Mesenchymal stem cell (in vitro differentiated cells and primary cell): ENCODE measurements at regions not wholly inside any gene's neighbourhood (a gene's known extent, or its start where the extent isn't known, plus 50 kb on each side); places are given as distances from the start of the nearest gene placed in this dataset.

Experiments
- DNase-seq: peaks from one replicate; pipeline ENCODE4 v3.0.0-alpha.2; 2013
- H2AFZ ChIP-seq: one replicate; pipeline ENCODE4 v1.6.1; 2013; ENCODE audit warnings: low read depth, mild to moderate bottlenecking, control low read depth, inconsistent platforms, low read length, moderate library complexity
- H2AK5ac ChIP-seq: 2 replicates; pipeline ENCODE4 v1.6.1; 2013; ENCODE audit warnings: low read length, moderate library complexity, mild to moderate bottlenecking, inconsistent platforms; ENCODE audit not compliant: severe bottlenecking
- H2BK120ac ChIP-seq: one replicate; pipeline ENCODE4 v1.6.1; 2013; ENCODE audit warnings: low read depth, mild to moderate bottlenecking, inconsistent platforms, low read length, moderate library complexity
- H2BK12ac ChIP-seq, 2 experiments: one replicate each; pipeline ENCODE4 v1.6.1; 2013; ENCODE audit warnings: inconsistent platforms in 2 of 2, low read length in 2 of 2, mild to moderate bottlenecking in 2 of 2, moderate library complexity in 2 of 2, control low read depth in 1 of 2
- H2BK15ac ChIP-seq: one replicate; pipeline ENCODE4 v1.6.1; 2013; ENCODE audit warnings: mild to moderate bottlenecking, low read depth, inconsistent platforms; ENCODE audit not compliant: poor library complexity, severe bottlenecking
- H2BK5ac ChIP-seq: 2 replicates; pipeline ENCODE4 v1.6.1; 2013; ENCODE audit warnings: low read depth, mild to moderate bottlenecking, low read length, control low read depth, inconsistent platforms; ENCODE audit not compliant: poor library complexity, severe bottlenecking
- H3K14ac ChIP-seq, 2 experiments: one replicate each; pipeline ENCODE4 v1.6.1; 2013; ENCODE audit warnings: inconsistent platforms in 2 of 2, low read length in 2 of 2, control low read depth in 1 of 2, mild to moderate bottlenecking in 1 of 2, moderate library complexity in 1 of 2
- H3K18ac ChIP-seq, 2 experiments: one replicate each; pipeline ENCODE4 v1.6.1; 2013; ENCODE audit warnings: inconsistent platforms in 2 of 2, low read length in 2 of 2, control low read depth in 1 of 2, low read depth in 1 of 2, mild to moderate bottlenecking in 1 of 2
- H3K23ac ChIP-seq, 2 experiments: one replicate each; pipeline ENCODE4 v1.6.1; 2013; ENCODE audit warnings: inconsistent platforms in 2 of 2, low read length in 2 of 2, mild to moderate bottlenecking in 2 of 2, moderate library complexity in 2 of 2, control low read depth in 1 of 2
- H3K27ac ChIP-seq: 2 replicates; pipeline ENCODE4 v1.5.1; 2013; ENCODE audit warnings: mild to moderate bottlenecking, moderate library complexity, low read length, control low read depth, inconsistent platforms; ENCODE audit not compliant: poor library complexity, severe bottlenecking
- H3K27me3 ChIP-seq, 2 experiments: 2 replicates each; pipeline versions ENCODE4 v1.6.1 to v1.7.0; 2013; ENCODE audit warnings: low read length in 2 of 2, mild to moderate bottlenecking in 2 of 2, moderate library complexity in 2 of 2, control low read depth in 1 of 2, inconsistent platforms in 1 of 2; ENCODE audit not compliant: control insufficient read depth in 1 of 2, insufficient read depth in 1 of 2
- H3K36me3 ChIP-seq, 2 experiments: 2 replicates each; pipeline versions ENCODE4 v1.6.1 to v1.7.0; 2013; ENCODE audit warnings: low read length in 2 of 2, control low read depth in 1 of 2, inconsistent platforms in 1 of 2, low read depth in 1 of 2, mild to moderate bottlenecking in 1 of 2; ENCODE audit not compliant: insufficient read depth in 2 of 2, control insufficient read depth in 1 of 2
- H3K4ac ChIP-seq, 2 experiments: one replicate each; pipeline ENCODE4 v1.6.1; 2013; ENCODE audit warnings: inconsistent platforms in 2 of 2, low read length in 2 of 2, mild to moderate bottlenecking in 2 of 2, moderate library complexity in 2 of 2, control low read depth in 1 of 2, low read depth in 1 of 2
- H3K4me1 ChIP-seq: 2 replicates; pipeline ENCODE4 v1.6.1; 2013; ENCODE audit warnings: low read depth, low read length, control low read depth; ENCODE audit not compliant: control insufficient read depth, insufficient read depth
- H3K4me2 ChIP-seq: 2 replicates; pipeline ENCODE4 v1.6.1; 2013; ENCODE audit warnings: low read length, mild to moderate bottlenecking, inconsistent platforms; ENCODE audit not compliant: poor library complexity, severe bottlenecking
- H3K4me3 ChIP-seq, 2 experiments: 2 replicates each; pipeline versions ENCODE4 v1.5.1 to v1.7.0; 2013; ENCODE audit warnings: low read length in 2 of 2, mild to moderate bottlenecking in 2 of 2, control low read depth in 1 of 2, low read depth in 1 of 2; ENCODE audit not compliant: insufficient read depth in 1 of 2
- H3K79me1 ChIP-seq: replicated peaks from 2 replicates; pipeline ENCODE4 v1.6.1; 2013; ENCODE audit warnings: mild to moderate bottlenecking, control low read depth, low read length, inconsistent platforms; ENCODE audit not compliant: poor library complexity, severe bottlenecking
- H3K9ac ChIP-seq: 2 replicates; pipeline ENCODE4 v1.7.0; 2013; ENCODE audit warnings: mild to moderate bottlenecking, low read length, moderate library complexity
- H3K9me3 ChIP-seq: 2 replicates; pipeline ENCODE4 v1.7.0; 2013; ENCODE audit warnings: mild to moderate bottlenecking, low read length; ENCODE audit not compliant: control insufficient read depth
- H4K8ac ChIP-seq: one replicate; pipeline ENCODE4 v1.6.1; 2013; ENCODE audit warnings: inconsistent platforms, mild to moderate bottlenecking, low read length, moderate library complexity
- H4K91ac ChIP-seq: one replicate; pipeline ENCODE4 v1.6.1; 2013; ENCODE audit warnings: mild to moderate bottlenecking, low read length, inconsistent platforms
- WGBS: methylation state at CpG from one replicate; pipeline ENCODE4 v1.1.7; 2013; ENCODE audit warnings: mixed read lengths; 5-methylcytosine and 5-hydroxymethylcytosine counted together

GRCh38 chr5:121421646-121422045 lies 430.0 kb upstream of the FTMT start:
- Histone ChIP-seq H2BK120ac (no peak overlapping the region), H3K4me2 (no peak overlapping the region), H3K79me1 (no peaks in the 10 kb centered on the region), H3K14ac (no peak overlapping the region), H2AFZ (no peak overlapping the region), H4K8ac (no peak overlapping the region), H2AK5ac (no peak overlapping the region), H4K91ac (no peak overlapping the region), H2BK12ac (no peak overlapping the region), H3K27ac (no peak overlapping the region), H3K9me3 (no peaks in the 10 kb centered on the region), H2BK15ac (no peak overlapping the region), H2BK5ac (no peak overlapping the region), H3K23ac (no peak overlapping the region), H3K18ac (no peak overlapping the region), H3K36me3 (no peaks in the 10 kb centered on the region), H3K9ac (no peak overlapping the region), H3K4me1 (no peaks in the 10 kb centered on the region), H3K4ac (no peak overlapping the region), H3K4me3 (no peak overlapping the region), H3K27me3 (no peaks in the 10 kb centered on the region)
- DNase-seq = no peak
- WGBS = 87% methylated on average over 3 of the region's 3 CpGs

- H3K4me1 ChIP-seq = no peaks in the 10 kb centered on the region
- H4K8ac ChIP-seq = no peak overlapping the region
Observed at GRCh38 chr5:121424976-121425375, 426.7 kb upstream of the FTMT start.

GRCh38 chr5:121426153-121426552 lies 425.5 kb upstream of the FTMT start:
- 88% methylated on average over 4 of the region's 4 CpGs for WGBS
- Histone ChIP-seq H3K18ac (no peak overlapping the region), H2BK120ac (no peak overlapping the region), H3K27me3 (no peaks in the 10 kb centered on the region), H2AFZ (no peak overlapping the region), H3K9ac (no peak overlapping the region), H3K4ac (no peak overlapping the region), H2BK12ac (no peak overlapping the region), H3K14ac (no peak overlapping the region), H3K4me3 (no peak overlapping the region), H3K79me1 (no peaks in the 10 kb centered on the region), H3K4me2 (no peak overlapping the region), H3K27ac (no peak overlapping the region), H3K36me3 (no peaks in the 10 kb centered on the region), H3K23ac (no peak overlapping the region), H3K4me1 (no peaks in the 10 kb centered on the region), H3K9me3 (no peaks in the 10 kb centered on the region), H2AK5ac (no peak overlapping the region), H4K91ac (no peak overlapping the region), H4K8ac (no peak overlapping the region), H2BK5ac (no peak overlapping the region), H2BK15ac (no peak overlapping the region)
- no peak for DNase-seq

More at GRCh38 chr5:121424976-121425375, 426.7 kb upstream of the FTMT start:
- Histone ChIP-seq H2AFZ (no peak overlapping the region), H3K4me3 (no peak overlapping the region), H3K18ac (no peak overlapping the region), H2AK5ac (no peak overlapping the region), H2BK120ac (no peak overlapping the region), H3K14ac (no peak overlapping the region), H3K27me3 (no peaks in the 10 kb centered on the region), H2BK15ac (no peak overlapping the region), H2BK12ac (no peak overlapping the region), H3K27ac (no peak overlapping the region), H3K9ac (no peak overlapping the region), H3K4ac (no peak overlapping the region), H2BK5ac (no peak overlapping the region), H3K79me1 (no peaks in the 10 kb centered on the region), H3K23ac (no peak overlapping the region), H3K36me3 (no peaks in the 10 kb centered on the region), H3K4me2 (no peak overlapping the region), H3K9me3 (no peaks in the 10 kb centered on the region), H4K91ac (no peak overlapping the region)
- WGBS = 100% methylated on average over 2 of the region's 2 CpGs
- no peak for DNase-seq

DNA sequence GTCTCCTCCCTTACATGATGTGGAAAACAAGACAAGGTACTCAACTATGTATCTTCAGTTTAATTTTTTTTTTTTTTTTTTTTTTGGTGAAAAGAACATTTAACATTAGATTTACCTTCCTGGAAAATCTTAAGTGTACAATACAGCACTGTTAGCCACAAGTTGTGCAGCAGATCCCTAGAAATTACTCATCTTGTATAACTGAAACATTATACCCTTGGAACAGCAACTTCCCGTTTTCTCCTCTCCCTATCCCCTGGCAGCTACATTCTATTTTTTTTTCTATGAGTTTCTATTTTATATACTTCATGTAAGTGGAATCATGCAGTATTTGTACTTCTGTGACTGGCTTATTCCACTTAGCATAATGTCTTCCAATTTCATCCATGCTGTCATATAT lies 421.9 kb upstream of the FTMT start:
- Histone ChIP-seq H3K18ac (no peak overlapping the region), H4K8ac (no peak overlapping the region), H2AK5ac (no peak overlapping the region), H2AFZ (no peak overlapping the region), H3K9ac (no peak overlapping the region), H3K36me3 (no peaks in the 10 kb centered on the region), H2BK12ac (no peak overlapping the region), H3K14ac (no peak overlapping the region), H3K4ac (no peak overlapping the region), H3K4me2 (no peak overlapping the region), H3K4me3 (no peak overlapping the region), H2BK5ac (no peak overlapping the region), H2BK15ac (no peak overlapping the region), H3K4me1 (no peaks in the 10 kb centered on the region), H3K23ac (no peak overlapping the region), H3K27me3 (no peaks in the 10 kb centered on the region), H3K79me1 (no peaks in the 10 kb centered on the region), H3K27ac (no peak overlapping the region), H2BK120ac (no peak overlapping the region), H4K91ac (no peak overlapping the region), H3K9me3 (no peaks in the 10 kb centered on the region)
- WGBS = no CpG with 5 or more reads among the region's 1 CpG
- no peak for DNase-seq
